Ascending aorta (tissue), 2 donors: ENCODE measurements at regions not wholly inside any gene's neighbourhood (a gene's known extent, or its start where the extent isn't known, plus 50 kb on each side); places are given as distances from the start of the nearest gene placed in this dataset.

Experiments
- DNase-seq, 2 donors: peaks; one replicate each; pipeline ENCODE4 v3.0.0-alpha.2; 2019; ENCODE audit warnings: low spot score in 2 of 2
- H3K27ac ChIP-seq, 2 donors: fragments of 200-600 bp; sonication (generic); one replicate each; pipeline ENCODE4 v1.5.1; 2016 to 2017; ENCODE audit warnings: mild to moderate bottlenecking in 1 of 2
- H3K27me3 ChIP-seq: fragments of 200-600 bp; sonication (generic); one replicate; pipeline ENCODE4 v1.5.1; 2017
- H3K36me3 ChIP-seq, 2 donors: fragments of 200-600 bp; sonication (generic); one replicate each; pipeline ENCODE4 v1.5.1; 2016
- H3K4me1 ChIP-seq, 2 donors: fragments of 200-600 bp; sonication (generic); one replicate each; pipeline ENCODE4 v1.5.1; 2016 to 2017; ENCODE audit warnings: mild to moderate bottlenecking in 1 of 2
- H3K4me3 ChIP-seq, 2 donors: fragments of 200-600 bp; sonication (generic); one replicate each; pipeline ENCODE4 v1.5.1; 2016 to 2017; ENCODE audit warnings: mild to moderate bottlenecking in 1 of 2
- H3K9me3 ChIP-seq, 2 donors: fragments of 200-600 bp; sonication (generic); one replicate each; pipeline ENCODE4 v1.5.1; 2016
- intact Hi-C: fragments of 100-400 bp; cut with DNase I; formaldehyde crosslinking; loops from one replicate; pipeline ENCODE4 v1.15.1; 2023
- TF ChIP-seq, protein P1 (sequence below), 3 experiments: fragments of 200-600 bp in 2 of 3; fragments of 450-650 bp in 1 of 3; sonication (generic) in 2 of 3; IDR thresholded peaks; one replicate each; pipeline ENCODE4 v1.5.1; 2016 to 2019; ENCODE audit warnings: antibody characterized with exemption in 3 of 3, mild to moderate bottlenecking in 1 of 3, moderate library complexity in 1 of 3

DNA sequence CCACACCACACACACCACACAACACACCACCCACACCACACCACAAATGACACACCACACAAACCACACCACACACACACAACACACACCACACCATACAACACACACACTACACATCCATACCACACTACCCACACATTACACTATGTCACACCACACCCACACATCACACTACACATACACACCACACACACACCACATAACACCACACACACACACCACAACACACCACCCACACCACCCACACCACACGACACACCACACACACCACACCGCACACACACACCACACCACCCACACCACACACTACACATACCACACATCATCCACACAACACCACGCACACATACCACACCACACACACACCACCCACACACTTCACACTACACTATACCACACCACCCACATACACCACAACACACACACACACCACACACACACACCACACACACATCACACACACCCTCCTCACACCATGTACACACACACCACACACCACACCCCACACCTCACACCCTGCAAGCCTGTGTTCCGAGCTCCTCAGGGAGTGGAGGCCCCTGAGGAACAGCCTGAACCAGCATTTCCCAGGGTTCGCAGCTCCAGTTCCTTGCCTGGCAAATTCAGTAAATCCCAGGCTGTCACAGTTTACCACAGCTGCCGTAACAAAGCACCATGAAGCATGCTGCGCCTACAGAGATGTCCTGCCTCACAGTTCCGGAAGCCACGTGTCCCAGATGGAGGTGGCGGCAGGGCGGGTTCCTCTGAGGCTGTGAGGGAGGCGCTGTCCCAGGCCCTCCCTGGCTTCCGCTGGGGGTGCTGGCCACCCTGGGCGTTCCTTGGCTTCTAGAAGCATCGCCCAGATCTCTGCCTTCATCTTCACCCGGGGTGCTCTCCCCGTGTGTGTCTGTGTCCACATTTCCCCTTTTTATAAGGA is 69.8 kb upstream of the ATP5PO start:
- Histone ChIP-seq H3K4me1 (no peaks in the 10 kb centered on the region), H3K4me3 (no peak overlapping the region), H3K27ac (no peak overlapping the region), H3K27me3 (no peaks in the 10 kb centered on the region), H3K9me3 (no peaks in the 10 kb centered on the region), H3K36me3 (no peaks in the 10 kb centered on the region)
- intact Hi-C loops, result no loop called here
- TF ChIP-seq, protein P1, sequence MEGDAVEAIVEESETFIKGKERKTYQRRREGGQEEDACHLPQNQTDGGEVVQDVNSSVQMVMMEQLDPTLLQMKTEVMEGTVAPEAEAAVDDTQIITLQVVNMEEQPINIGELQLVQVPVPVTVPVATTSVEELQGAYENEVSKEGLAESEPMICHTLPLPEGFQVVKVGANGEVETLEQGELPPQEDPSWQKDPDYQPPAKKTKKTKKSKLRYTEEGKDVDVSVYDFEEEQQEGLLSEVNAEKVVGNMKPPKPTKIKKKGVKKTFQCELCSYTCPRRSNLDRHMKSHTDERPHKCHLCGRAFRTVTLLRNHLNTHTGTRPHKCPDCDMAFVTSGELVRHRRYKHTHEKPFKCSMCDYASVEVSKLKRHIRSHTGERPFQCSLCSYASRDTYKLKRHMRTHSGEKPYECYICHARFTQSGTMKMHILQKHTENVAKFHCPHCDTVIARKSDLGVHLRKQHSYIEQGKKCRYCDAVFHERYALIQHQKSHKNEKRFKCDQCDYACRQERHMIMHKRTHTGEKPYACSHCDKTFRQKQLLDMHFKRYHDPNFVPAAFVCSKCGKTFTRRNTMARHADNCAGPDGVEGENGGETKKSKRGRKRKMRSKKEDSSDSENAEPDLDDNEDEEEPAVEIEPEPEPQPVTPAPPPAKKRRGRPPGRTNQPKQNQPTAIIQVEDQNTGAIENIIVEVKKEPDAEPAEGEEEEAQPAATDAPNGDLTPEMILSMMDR (IDR thresholded peaks at IDR 0.05), result no peak
- no peak for DNase-seq

DNA sequence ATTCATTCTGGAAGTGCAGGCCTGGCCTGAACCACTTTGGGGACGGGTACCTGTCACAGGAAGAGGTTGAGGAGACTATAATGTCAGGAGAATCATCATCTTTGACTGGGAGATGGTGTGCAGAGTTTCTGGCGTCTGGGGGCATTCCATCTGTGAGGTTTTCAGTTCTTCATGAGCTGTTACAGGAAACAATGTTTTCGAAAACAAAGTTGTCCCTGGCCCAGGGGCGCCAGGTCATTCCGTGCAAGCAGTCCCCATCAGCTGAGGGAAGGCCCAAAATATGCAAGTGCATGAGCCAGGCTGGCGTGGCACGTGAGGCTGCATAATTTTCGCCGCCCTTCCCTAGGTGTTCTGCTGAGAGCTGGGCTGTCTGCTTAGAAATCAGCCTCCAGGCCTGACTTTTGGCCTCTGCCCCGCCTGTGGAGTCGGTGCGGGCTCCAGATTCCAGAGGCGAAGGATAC is 68.4 kb upstream of the ATP5PO start:
- intact Hi-C loops, result no loop called here

DNA sequence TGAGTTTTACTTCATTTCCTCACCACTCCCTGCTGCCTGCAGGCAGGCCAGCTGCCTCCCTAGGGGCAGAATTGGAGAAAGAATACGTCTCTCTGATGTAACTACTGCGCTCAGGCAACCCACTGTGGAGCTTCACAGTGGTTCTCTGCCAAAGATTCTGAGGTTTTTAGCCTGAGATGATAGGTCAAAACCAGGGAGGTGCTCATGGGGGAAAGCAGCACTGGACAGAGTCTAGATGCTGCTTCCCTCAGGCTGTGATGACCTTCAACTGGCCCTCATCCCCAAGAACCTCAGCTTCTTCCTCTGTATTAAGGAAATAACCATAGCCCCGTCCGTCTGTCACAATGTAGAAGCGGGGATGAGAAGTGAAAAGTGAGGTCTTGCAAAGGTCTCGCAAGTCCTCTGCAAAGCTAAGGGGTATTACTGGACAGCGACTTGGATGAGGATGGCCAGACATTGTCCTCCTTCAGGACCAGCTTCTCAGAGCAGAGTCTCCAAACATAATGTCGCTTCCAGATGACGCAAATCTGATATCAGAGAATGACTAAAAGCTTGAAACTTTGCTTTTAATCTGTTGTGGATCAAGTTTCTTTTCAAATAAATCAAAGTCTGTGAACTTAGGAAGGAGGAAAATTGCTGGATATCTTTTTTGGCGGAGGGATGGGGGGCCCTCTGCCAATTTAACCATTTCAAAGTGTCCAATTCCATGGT is 65.9 kb upstream of the ATP5PO start:
- peaks cover 8 to 11% of the 10 kb centered on the region in 2 donors for H3K4me1 ChIP-seq
- TF ChIP-seq, protein P1 (IDR thresholded peaks at IDR 0.05), result no peak
- no peaks in the 10 kb centered on the region for H3K9me3 ChIP-seq
- H3K36me3 ChIP-seq, result no peaks in the 10 kb centered on the region
- no peak overlapping the region for H3K27ac ChIP-seq
- intact Hi-C loops, result no loop called here
- no peaks in the 10 kb centered on the region for H3K27me3 ChIP-seq
- DNase-seq, result peak in 1 of 2 donors; percentile 58
- H3K4me3 ChIP-seq, result no peak overlapping the region

More for the DNA sequence above, 68.4 kb upstream of the ATP5PO start:
- no peaks in the 10 kb centered on the region for H3K27me3 ChIP-seq
- DNase-seq, result no peak
- no peaks in the 10 kb centered on the region for H3K9me3 ChIP-seq
- TF ChIP-seq, protein P1 (IDR thresholded peaks at IDR 0.05), result no peak
- H3K4me3 ChIP-seq, result no peak overlapping the region
- H3K27ac ChIP-seq, result no peak overlapping the region
- no peaks in the 10 kb centered on the region for H3K4me1 ChIP-seq
- H3K36me3 ChIP-seq, result no peaks in the 10 kb centered on the region

GRCh38 chr21:33980276-33980916 is 64.8 kb upstream of the ATP5PO start:
- Histone ChIP-seq H3K36me3 (no peaks in the 10 kb centered on the region), H3K9me3 (no peaks in the 10 kb centered on the region), H3K27me3 (no peaks in the 10 kb centered on the region), H3K4me1 (peaks cover 17 to 22% of the 10 kb centered on the region in 2 donors), H3K4me3 (no peak overlapping the region), H3K27ac (no peak overlapping the region)
- intact Hi-C loops, result no loop called here
- peak in 1 of 2 donors; percentile 60 for DNase-seq
- TF ChIP-seq, protein P1 (IDR thresholded peaks at IDR 0.05), result no peak

DNA sequence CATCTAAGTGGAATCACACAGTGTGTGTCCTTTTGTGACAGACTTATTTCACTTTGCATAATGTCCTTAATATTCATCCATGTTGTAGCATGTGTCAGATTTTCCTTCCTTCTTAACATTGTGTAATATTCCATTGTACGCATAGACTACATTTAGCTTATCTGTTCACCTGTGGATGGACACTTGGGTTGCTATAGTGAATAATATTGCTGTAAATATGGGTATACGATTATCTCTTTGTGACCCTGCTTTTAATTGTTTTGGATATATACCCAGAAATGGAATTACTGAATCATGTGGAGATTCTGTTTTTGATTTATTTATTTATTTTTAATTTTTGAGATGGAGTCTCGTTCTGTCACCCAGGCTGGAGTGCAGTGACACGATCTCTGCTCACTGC is 63.0 kb upstream of the ATP5PO start:
- DNase-seq, result no peak
- Histone ChIP-seq H3K4me3 (no peak overlapping the region), H3K27me3 (no peaks in the 10 kb centered on the region), H3K4me1 (peaks cover 18 to 22% of the 10 kb centered on the region in 2 donors), H3K36me3 (no peaks in the 10 kb centered on the region), H3K9me3 (no peaks in the 10 kb centered on the region), H3K27ac (no peak overlapping the region)
- TF ChIP-seq, protein P1 (IDR thresholded peaks at IDR 0.05), result no peak
- intact Hi-C loops, result no loop called here
